ENCODE measurements at regions not wholly inside any gene's neighbourhood (a gene's known extent, or its start where the extent isn't known, plus 50 kb on each side); places are given as distances from the start of the nearest gene placed in this dataset.

GRCh38 chr2:20552847-20553246 is 98.1 kb downstream of the HS1BP3 start:
- Histone ChIP-seq H3K36me3 (ENCODE audit: insufficient read depth, low read length) (no peaks in the 10 kb centered on the region), H3K27me3 (ENCODE audit: insufficient read depth, low read length) (no peaks in the 10 kb centered on the region), H2AFZ (ENCODE audit: low read depth, low read length) (no peak overlapping the region), H3K4me1 (ENCODE audit: insufficient read depth, low read length) (peaks cover 10% of the 10 kb centered on the region), H3K4me3 (ENCODE audit: low read length) (no peak overlapping the region), H3K9me3 (ENCODE audit: low read length) (no peaks in the 10 kb centered on the region)

GRCh38 chr2:20553580-20553979 is 97.3 kb downstream of the HS1BP3 start:
- Histone ChIP-seq H3K4me1 (ENCODE audit: insufficient read depth, low read length) (peaks cover 12% of the 10 kb centered on the region), H3K9me3 (ENCODE audit: low read length) (no peaks in the 10 kb centered on the region), H3K27me3 (ENCODE audit: insufficient read depth, low read length) (no peaks in the 10 kb centered on the region), H3K36me3 (ENCODE audit: insufficient read depth, low read length) (no peaks in the 10 kb centered on the region), H3K4me3 (ENCODE audit: low read length) (no peak overlapping the region), H2AFZ (ENCODE audit: low read depth, low read length) (no peak overlapping the region)

GRCh38 chr2:20555954-20556353 is 94.9 kb downstream of the HS1BP3 start:
- Histone ChIP-seq H3K4me3 (ENCODE audit: low read length) (no peak overlapping the region), H3K36me3 (ENCODE audit: insufficient read depth, low read length) (no peaks in the 10 kb centered on the region), H3K27me3 (ENCODE audit: insufficient read depth, low read length) (no peaks in the 10 kb centered on the region), H3K9me3 (ENCODE audit: low read length) (no peaks in the 10 kb centered on the region), H3K4me1 (ENCODE audit: insufficient read depth, low read length) (peaks cover 11% of the 10 kb centered on the region), H2AFZ (ENCODE audit: low read depth, low read length) (no peak overlapping the region)

- no peaks in the 10 kb centered on the region for H3K36me3 ChIP-seq (ENCODE audit: insufficient read depth, low read length)
- H2AFZ ChIP-seq (ENCODE audit: low read depth, low read length), result no peak overlapping the region
- H3K27me3 ChIP-seq (ENCODE audit: insufficient read depth, low read length), result no peaks in the 10 kb centered on the region
- no peak overlapping the region for H3K4me3 ChIP-seq (ENCODE audit: low read length)
- peaks cover 19% of the 10 kb centered on the region for H3K4me1 ChIP-seq (ENCODE audit: insufficient read depth, low read length)
- H3K9me3 ChIP-seq (ENCODE audit: low read length), result no peaks in the 10 kb centered on the region
Observed at GRCh38 chr2:20556756-20557155, 94.1 kb downstream of the HS1BP3 start.

- no peak overlapping the region for H2AFZ ChIP-seq (ENCODE audit: low read depth, low read length)
- no peaks in the 10 kb centered on the region for H3K9me3 ChIP-seq (ENCODE audit: low read length)
- no peaks in the 10 kb centered on the region for H3K36me3 ChIP-seq (ENCODE audit: insufficient read depth, low read length)
- H3K27me3 ChIP-seq (ENCODE audit: insufficient read depth, low read length), result no peaks in the 10 kb centered on the region
- peaks cover 22% of the 10 kb centered on the region for H3K4me1 ChIP-seq (ENCODE audit: insufficient read depth, low read length)
- H3K4me3 ChIP-seq (ENCODE audit: low read length), result no peak overlapping the region
Observed at GRCh38 chr2:20557226-20557625, 93.7 kb downstream of the HS1BP3 start.

- no peak overlapping the region for H2AFZ ChIP-seq (ENCODE audit: low read depth, low read length)
Observed at GRCh38 chr2:20557635-20558034, 93.3 kb downstream of the HS1BP3 start.

GRCh38 chr2:20558391-20559150 is 92.3 kb downstream of the HS1BP3 start:
- H3K27me3 ChIP-seq (ENCODE audit: insufficient read depth, low read length), result no peaks in the 10 kb centered on the region
- H2AFZ ChIP-seq (ENCODE audit: low read depth, low read length), result no peak overlapping the region
- H3K9me3 ChIP-seq (ENCODE audit: low read length), result no peaks in the 10 kb centered on the region
- H3K4me3 ChIP-seq (ENCODE audit: low read length), result no peak overlapping the region
- no peaks in the 10 kb centered on the region for H3K36me3 ChIP-seq (ENCODE audit: insufficient read depth, low read length)
- peaks cover 30% of the 10 kb centered on the region for H3K4me1 ChIP-seq (ENCODE audit: insufficient read depth, low read length)

More at GRCh38 chr2:20557635-20558034, 93.3 kb downstream of the HS1BP3 start:
- Histone ChIP-seq H3K27me3 (ENCODE audit: insufficient read depth, low read length) (no peaks in the 10 kb centered on the region), H3K9me3 (ENCODE audit: low read length) (no peaks in the 10 kb centered on the region), H3K4me1 (ENCODE audit: insufficient read depth, low read length) (peaks cover 25% of the 10 kb centered on the region), H3K36me3 (ENCODE audit: insufficient read depth, low read length) (no peaks in the 10 kb centered on the region), H3K4me3 (ENCODE audit: low read length) (no peak overlapping the region)

GRCh38 chr2:20559277-20559676 is 91.6 kb downstream of the HS1BP3 start:
- Histone ChIP-seq H3K27me3 (ENCODE audit: insufficient read depth, low read length) (no peaks in the 10 kb centered on the region), H2AFZ (ENCODE audit: low read depth, low read length) (no peak overlapping the region), H3K4me3 (ENCODE audit: low read length) (no peak overlapping the region), H3K4me1 (ENCODE audit: insufficient read depth, low read length) (peaks cover 30% of the 10 kb centered on the region), H3K9me3 (ENCODE audit: low read length) (no peaks in the 10 kb centered on the region), H3K36me3 (ENCODE audit: insufficient read depth, low read length) (no peaks in the 10 kb centered on the region)

- Histone ChIP-seq H3K36me3 (ENCODE audit: insufficient read depth, low read length) (no peaks in the 10 kb centered on the region), H3K27me3 (ENCODE audit: insufficient read depth, low read length) (no peaks in the 10 kb centered on the region), H3K9me3 (ENCODE audit: low read length) (no peaks in the 10 kb centered on the region), H3K4me1 (ENCODE audit: insufficient read depth, low read length) (peaks cover 30% of the 10 kb centered on the region), H2AFZ (ENCODE audit: low read depth, low read length) (no peak overlapping the region), H3K4me3 (ENCODE audit: low read length) (no peak overlapping the region)
Observed at GRCh38 chr2:20560011-20560410, 90.9 kb downstream of the HS1BP3 start.

- H3K4me1 ChIP-seq (ENCODE audit: insufficient read depth, low read length), result peaks cover 39% of the 10 kb centered on the region
- H2AFZ ChIP-seq (ENCODE audit: low read depth, low read length), result no peak overlapping the region
- no peak overlapping the region for H3K4me3 ChIP-seq (ENCODE audit: low read length)
- H3K36me3 ChIP-seq (ENCODE audit: insufficient read depth, low read length), result no peaks in the 10 kb centered on the region
- no peaks in the 10 kb centered on the region for H3K9me3 ChIP-seq (ENCODE audit: low read length)
- no peaks in the 10 kb centered on the region for H3K27me3 ChIP-seq (ENCODE audit: insufficient read depth, low read length)
Observed at GRCh38 chr2:20560891-20561636, 89.8 kb downstream of the HS1BP3 start.

- Histone ChIP-seq H3K4me3 (ENCODE audit: low read length) (no peak overlapping the region), H3K27me3 (ENCODE audit: insufficient read depth, low read length) (no peaks in the 10 kb centered on the region), H3K9me3 (ENCODE audit: low read length) (no peaks in the 10 kb centered on the region), H3K36me3 (ENCODE audit: insufficient read depth, low read length) (no peaks in the 10 kb centered on the region), H2AFZ (ENCODE audit: low read depth, low read length) (no peak overlapping the region), H3K4me1 (ENCODE audit: insufficient read depth, low read length) (peaks cover 40% of the 10 kb centered on the region)
Observed at GRCh38 chr2:20561637-20562454, 89.1 kb downstream of the HS1BP3 start.

- H3K4me1 ChIP-seq (ENCODE audit: insufficient read depth, low read length), result peaks cover 44% of the 10 kb centered on the region
- no peak overlapping the region for H3K4me3 ChIP-seq (ENCODE audit: low read length)
- no peaks in the 10 kb centered on the region for H3K9me3 ChIP-seq (ENCODE audit: low read length)
- H3K36me3 ChIP-seq (ENCODE audit: insufficient read depth, low read length), result no peaks in the 10 kb centered on the region
- H2AFZ ChIP-seq (ENCODE audit: low read depth, low read length), result no peak overlapping the region
- no peaks in the 10 kb centered on the region for H3K27me3 ChIP-seq (ENCODE audit: insufficient read depth, low read length)
Observed at GRCh38 chr2:20562540-20563225, 88.2 kb downstream of the HS1BP3 start.

Data from neuron (in vitro differentiated cells).